C4-2B (cell line): ENCODE measurements at regions not wholly inside any gene's neighbourhood (a gene's known extent, or its start where the extent isn't known, plus 50 kb on each side); places are given as distances from the start of the nearest gene placed in this dataset.
A peak's percentile ranks its signal among the peaks of the same experiment; 100 is the strongest.
"Not testable (repeated sequence)": the region's sequence is repeated elsewhere in the genome, so short reads cannot be mapped to it uniquely, and the experiment has no call there.

ENCODE experiments used
- H3K27ac ChIP-seq: fragments of 450-650 bp; 2 replicates; pipeline ENCODE4 v1.5.1; 2017
- ZFX ChIP-seq: fragments of 450-650 bp; IDR thresholded peaks from 2 replicates; pipeline ENCODE4 v1.6.1; 2017
- TF ChIP-seq, protein P1 (sequence below): fragments of 450-650 bp; conservative IDR thresholded peaks from 2 replicates; pipeline ENCODE4 v1.5.1; 2017; ENCODE audit warnings: mild to moderate bottlenecking

DNA sequence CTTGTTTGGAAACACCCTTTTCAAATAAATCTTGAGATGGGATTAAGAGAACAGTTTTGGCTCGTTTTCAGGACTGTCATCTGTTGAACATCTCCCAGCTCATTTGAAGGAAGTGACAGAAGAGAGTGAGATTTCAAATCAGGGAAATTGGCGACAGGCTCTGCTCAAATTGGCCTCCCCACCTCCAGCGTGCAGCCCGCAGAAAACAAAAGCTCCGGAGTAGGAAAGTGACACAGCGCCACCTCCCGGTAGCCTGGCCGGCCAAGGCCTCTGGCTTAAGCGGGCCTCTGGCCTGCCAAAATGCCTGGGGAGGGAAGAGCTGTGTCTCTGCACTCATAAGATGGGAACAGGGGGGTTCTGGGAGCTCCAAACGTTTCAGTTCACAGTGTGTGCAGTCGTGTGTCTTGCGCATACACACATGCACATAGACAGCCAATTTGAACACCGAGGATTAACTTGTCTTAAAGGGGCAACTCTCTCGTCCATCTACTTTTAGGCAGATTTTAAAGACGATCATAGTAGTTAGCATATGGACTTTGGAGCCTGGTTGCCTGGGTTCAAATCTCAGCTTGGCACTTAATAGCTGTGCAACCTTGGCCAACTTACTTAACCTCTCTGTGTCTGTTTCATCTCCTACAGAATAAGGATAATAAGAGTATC, 132.7 kb upstream of the RCN1 start:
- no peak overlapping the region for H3K27ac ChIP-seq
- no peak for TF ChIP-seq ZFX
- TF ChIP-seq, protein P1, sequence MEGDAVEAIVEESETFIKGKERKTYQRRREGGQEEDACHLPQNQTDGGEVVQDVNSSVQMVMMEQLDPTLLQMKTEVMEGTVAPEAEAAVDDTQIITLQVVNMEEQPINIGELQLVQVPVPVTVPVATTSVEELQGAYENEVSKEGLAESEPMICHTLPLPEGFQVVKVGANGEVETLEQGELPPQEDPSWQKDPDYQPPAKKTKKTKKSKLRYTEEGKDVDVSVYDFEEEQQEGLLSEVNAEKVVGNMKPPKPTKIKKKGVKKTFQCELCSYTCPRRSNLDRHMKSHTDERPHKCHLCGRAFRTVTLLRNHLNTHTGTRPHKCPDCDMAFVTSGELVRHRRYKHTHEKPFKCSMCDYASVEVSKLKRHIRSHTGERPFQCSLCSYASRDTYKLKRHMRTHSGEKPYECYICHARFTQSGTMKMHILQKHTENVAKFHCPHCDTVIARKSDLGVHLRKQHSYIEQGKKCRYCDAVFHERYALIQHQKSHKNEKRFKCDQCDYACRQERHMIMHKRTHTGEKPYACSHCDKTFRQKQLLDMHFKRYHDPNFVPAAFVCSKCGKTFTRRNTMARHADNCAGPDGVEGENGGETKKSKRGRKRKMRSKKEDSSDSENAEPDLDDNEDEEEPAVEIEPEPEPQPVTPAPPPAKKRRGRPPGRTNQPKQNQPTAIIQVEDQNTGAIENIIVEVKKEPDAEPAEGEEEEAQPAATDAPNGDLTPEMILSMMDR, result peak; percentile 91

DNA sequence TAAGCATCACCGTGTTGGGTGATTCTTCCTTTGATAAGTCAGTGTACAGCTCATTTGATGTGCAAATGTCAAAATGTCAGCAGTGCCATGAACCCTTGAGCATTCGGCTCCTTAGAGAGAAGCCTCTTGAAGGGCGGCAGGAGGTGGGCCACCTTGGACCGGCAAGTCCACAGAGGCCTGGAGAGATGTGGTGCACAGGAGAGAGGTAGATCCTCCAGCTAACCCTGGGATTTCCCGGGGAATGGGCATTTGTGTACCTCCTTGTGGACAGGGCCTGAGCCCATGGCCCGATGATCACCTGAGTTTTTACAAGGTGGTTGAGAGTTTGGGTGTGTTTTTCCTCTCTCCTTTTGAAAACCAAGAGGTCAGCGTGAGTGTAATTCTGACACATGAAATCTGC, 133.2 kb upstream of the RCN1 start:
- no peak overlapping the region for H3K27ac ChIP-seq
- no peak for TF ChIP-seq ZFX
- TF ChIP-seq, protein P1, result no peak

DNA sequence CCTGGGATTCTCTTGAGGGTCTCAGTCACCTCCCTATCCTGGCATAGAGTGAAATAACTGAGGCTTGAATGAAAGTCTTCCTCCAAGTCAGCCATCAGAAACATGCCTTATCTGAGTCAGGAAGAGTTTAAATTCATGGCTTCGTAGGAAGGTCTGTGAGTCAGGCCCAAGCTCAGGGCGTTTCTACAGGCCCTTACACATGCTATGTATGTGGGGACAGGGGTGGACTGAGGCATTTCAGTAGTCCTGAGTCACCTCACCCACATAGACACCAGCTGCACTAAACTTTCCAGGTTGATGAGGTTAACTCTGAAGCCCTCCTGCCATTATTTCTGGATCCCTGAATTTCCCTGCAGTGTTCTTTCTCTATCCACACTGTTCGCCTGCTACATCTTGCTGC, 134.6 kb upstream of the RCN1 start:
- H3K27ac ChIP-seq, result no peak overlapping the region
- TF ChIP-seq, protein P1, result no peak
- TF ChIP-seq ZFX, result no peak

DNA sequence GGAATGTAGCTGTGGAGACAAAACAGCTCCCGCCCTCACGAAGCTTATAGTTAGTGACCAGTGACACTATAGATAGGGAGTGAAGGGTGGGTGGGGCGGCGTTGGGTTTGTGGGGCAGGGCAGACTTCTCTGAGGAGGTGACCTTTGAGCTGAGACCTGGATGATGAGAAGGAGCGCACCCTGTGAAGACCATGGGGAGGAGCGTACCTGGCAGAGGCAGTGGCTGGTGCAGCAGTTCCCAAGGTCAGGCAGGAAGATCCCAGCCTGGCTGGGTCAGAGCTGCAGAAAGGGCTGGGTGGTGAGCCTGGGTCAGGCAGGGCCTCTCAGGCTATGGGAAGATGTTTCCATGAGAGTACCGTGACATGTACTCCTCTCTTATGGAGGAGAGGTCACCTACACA, 135.0 kb upstream of the RCN1 start:
- no peak for TF ChIP-seq ZFX
- TF ChIP-seq, protein P1, result no peak
- H3K27ac ChIP-seq, result no peak overlapping the region

DNA sequence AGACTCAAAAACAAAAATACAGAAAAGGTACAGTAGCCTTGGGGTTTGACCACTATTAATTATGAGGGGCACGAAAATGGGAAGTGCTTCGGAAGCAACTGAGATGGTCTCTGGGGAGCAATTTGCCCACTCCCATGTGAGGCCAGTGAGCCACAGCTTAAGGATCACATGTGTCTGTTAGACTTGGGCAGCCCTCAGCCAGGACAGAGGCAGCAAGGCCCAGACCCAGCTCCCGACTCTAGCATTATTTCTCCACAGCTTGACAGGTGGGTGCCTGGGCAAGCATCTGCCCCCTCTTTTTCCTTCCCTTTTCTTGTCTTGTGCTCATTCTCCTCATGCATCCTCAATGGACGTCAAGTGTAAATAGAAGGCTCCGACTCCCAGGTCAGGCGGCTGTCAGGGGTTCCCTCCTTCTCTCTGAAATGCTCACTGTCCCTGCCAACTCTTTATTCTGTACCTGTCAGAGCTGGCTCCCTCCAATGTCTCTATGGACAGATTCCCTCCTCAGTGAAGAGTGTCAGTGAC, 137.0 kb upstream of the RCN1 start:
- H3K27ac ChIP-seq, result no peak overlapping the region
- TF ChIP-seq, protein P1, result no peak
- TF ChIP-seq ZFX, result no peak

DNA sequence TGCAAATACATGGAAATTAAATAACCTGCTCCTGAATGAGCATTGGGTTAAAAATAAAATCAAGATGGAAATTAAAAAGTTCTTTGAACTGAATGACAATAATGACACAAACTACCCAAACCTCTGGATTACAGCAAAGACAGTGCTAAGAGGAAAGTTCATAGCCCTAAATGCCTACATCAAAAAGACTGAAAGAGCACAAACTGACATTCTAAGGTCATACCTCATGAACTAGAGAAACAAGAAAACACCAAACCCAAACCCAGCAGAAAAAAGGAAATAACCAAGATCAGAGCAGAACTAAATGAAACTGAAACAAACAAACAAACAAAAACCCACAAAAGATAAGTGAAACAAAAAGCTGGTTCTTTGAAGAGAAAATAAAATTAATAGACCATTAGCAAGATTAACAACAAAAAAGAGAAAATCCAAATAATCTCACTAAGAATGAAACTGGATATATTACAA, 138.6 kb upstream of the PAX6 start:
- not testable (repeated sequence) for H3K27ac ChIP-seq

DNA sequence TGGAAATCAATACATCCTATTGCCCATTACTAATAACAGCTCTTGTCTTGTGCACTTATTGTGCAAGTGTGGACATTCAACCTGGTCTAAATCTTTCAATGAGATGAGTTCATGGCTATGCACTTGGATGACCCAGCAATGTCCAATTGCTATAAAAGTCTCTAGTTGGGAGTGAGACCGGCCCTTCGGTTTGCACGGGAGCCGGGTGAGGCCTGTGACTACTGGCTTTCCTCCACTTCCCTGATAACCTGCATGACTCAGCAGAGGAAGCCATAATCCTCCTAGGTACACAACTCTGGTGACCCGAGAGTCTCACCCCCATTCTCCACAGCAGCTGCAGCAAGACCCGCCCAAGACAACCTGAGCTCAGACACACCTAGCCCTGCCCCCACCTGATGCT, 135.9 kb upstream of the PAX6 start:
- H3K27ac ChIP-seq, result no peak overlapping the region
- TF ChIP-seq ZFX, result no peak
- TF ChIP-seq, protein P1, result no peak
